ENCODE measurements at regions not wholly inside any gene's neighbourhood (a gene's known extent, or its start where the extent isn't known, plus 50 kb on each side); places are given as distances from the start of the nearest gene placed in this dataset.

- no peak for TF ChIP-seq POLR2A (IDR thresholded peaks at IDR 0.05; ENCODE audit: low read depth, low read length)
- no peak for TF ChIP-seq CTCF (conservative IDR thresholded peaks at IDR 0.05; ENCODE audit: low read depth, low read length)
- no peak for TF ChIP-seq RAD21 (IDR thresholded peaks at IDR 0.05; ENCODE audit: low read length)
- TF ChIP-seq BHLHE40 (IDR thresholded peaks at IDR 0.05; ENCODE audit: low read depth, low read length): no peak
- no peak for TF ChIP-seq CEBPB (IDR thresholded peaks at IDR 0.05; ENCODE audit: low read depth, low read length)
- TF ChIP-seq RCOR1 (IDR thresholded peaks at IDR 0.05; ENCODE audit: insufficient replicate concordance, low read length): no peak
- no peak for TF ChIP-seq USF2 (IDR thresholded peaks at IDR 0.05; ENCODE audit: low read depth, low read length)
These were observed 231.6 kb downstream of the ELAVL2 start for GRCh38 chr9:23594421-23594820.

Data from IMR-90 (cell line).